KMS-11 (cell line): ENCODE measurements at regions not wholly inside any gene's neighbourhood (a gene's known extent, or its start where the extent isn't known, plus 50 kb on each side); places are given as distances from the start of the nearest gene placed in this dataset.

Experiments used
- H2AFZ ChIP-seq: fragments of 200-600 bp; sonication (generic); 2 replicates; pipeline ENCODE4 v1.6.1; 2016; ENCODE audit warnings: antibody characterized with exemption, mixed run types, low read depth
- H3K27ac ChIP-seq: fragments of 200-600 bp; sonication (generic); 2 replicates; pipeline ENCODE4 v1.6.1; 2016; ENCODE audit warnings: mild to moderate bottlenecking, mixed run types
- H3K27me3 ChIP-seq: fragments of 200-600 bp; sonication (generic); 2 replicates; pipeline ENCODE4 v1.6.1; 2017; ENCODE audit warnings: mild to moderate bottlenecking, low read depth, mixed run types, moderate library complexity; ENCODE audit not compliant: insufficient read depth
- H3K36me3 ChIP-seq: fragments of 200-600 bp; sonication (generic); 2 replicates; pipeline ENCODE4 v1.6.1; 2017; ENCODE audit warnings: mild to moderate bottlenecking, mixed run types; ENCODE audit not compliant: insufficient read depth
- H3K4me1 ChIP-seq: fragments of 200-600 bp; sonication (generic); 2 replicates; pipeline ENCODE4 v1.6.1; 2016; ENCODE audit warnings: mild to moderate bottlenecking, low read depth, mixed run types; ENCODE audit not compliant: poor library complexity, severe bottlenecking
- H3K4me2 ChIP-seq: fragments of 200-600 bp; sonication (generic); 2 replicates; pipeline ENCODE4 v1.7.0; 2016; ENCODE audit warnings: mild to moderate bottlenecking, mixed run types
- H3K4me3 ChIP-seq: fragments of 200-600 bp; sonication (generic); IDR thresholded peaks from 2 replicates; pipeline ENCODE4 v1.6.1; 2017; ENCODE audit warnings: low read depth, low read length, mixed read lengths; ENCODE audit not compliant: insufficient read depth
- H3K79me2 ChIP-seq: fragments of 200-600 bp; sonication (generic); 2 replicates; pipeline ENCODE4 v1.6.1; 2016; ENCODE audit warnings: low read depth, mixed run types; ENCODE audit not compliant: insufficient read depth
- H3K9ac ChIP-seq: fragments of 200-600 bp; sonication (generic); 2 replicates; pipeline ENCODE4 v1.6.1; 2016; ENCODE audit warnings: mild to moderate bottlenecking, mixed run types
- H4K20me1 ChIP-seq: fragments of 200-600 bp; sonication (generic); 2 replicates; pipeline ENCODE4 v1.6.1; 2016; ENCODE audit warnings: mild to moderate bottlenecking, mixed run types; ENCODE audit not compliant: insufficient read depth
- CTCF ChIP-seq: fragments of 200-600 bp; sonication (generic); conservative IDR thresholded peaks from 2 replicates; pipeline ENCODE4 v1.6.1; 2017; ENCODE audit warnings: low read depth, mild to moderate bottlenecking, antibody characterized with exemption, low read length, moderate library complexity, mixed read lengths

GRCh38 chr2:228545041-228545747 is 363.7 kb upstream of the SPHKAP start:
- Histone ChIP-seq H3K4me2 (no peak overlapping the region), H3K79me2 (no peaks in the 10 kb centered on the region), H3K4me1 (no peaks in the 10 kb centered on the region), H3K27ac (no peak overlapping the region), H2AFZ (no peak overlapping the region), H3K9ac (no peak overlapping the region), H3K36me3 (no peaks in the 10 kb centered on the region), H3K4me3 (no peak overlapping the region), H3K27me3 (no peaks in the 10 kb centered on the region), H4K20me1 (no peaks in the 10 kb centered on the region)
- TF ChIP-seq CTCF: no peak

DNA sequence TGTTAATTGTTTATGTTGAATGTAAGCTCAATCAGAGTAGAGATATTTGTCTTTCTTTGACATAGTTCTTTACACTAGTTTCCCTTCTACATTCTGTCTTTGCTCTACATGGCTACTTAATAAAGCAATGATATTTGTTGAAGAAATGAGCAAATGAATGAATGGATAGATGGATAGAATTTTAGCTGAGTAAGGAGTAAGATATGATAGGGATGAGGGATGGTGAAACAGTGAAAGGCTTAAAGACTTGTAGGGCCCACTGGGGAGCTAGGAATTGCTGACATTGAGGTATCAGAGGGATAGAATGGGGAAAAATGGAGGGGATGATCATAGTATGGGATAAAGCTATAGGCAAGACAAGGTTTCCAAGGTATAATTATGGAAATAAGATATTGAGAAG is 361.6 kb upstream of the SPHKAP start:
- no peak overlapping the region for H3K9ac ChIP-seq
- no peak overlapping the region for H3K4me2 ChIP-seq
- H3K27me3 ChIP-seq: no peaks in the 10 kb centered on the region
- no peak overlapping the region for H3K27ac ChIP-seq
- H3K79me2 ChIP-seq: no peaks in the 10 kb centered on the region
- H3K4me3 ChIP-seq: no peak overlapping the region
- H3K4me1 ChIP-seq: no peaks in the 10 kb centered on the region
- TF ChIP-seq CTCF: no peak
- no peak overlapping the region for H2AFZ ChIP-seq
- no peaks in the 10 kb centered on the region for H4K20me1 ChIP-seq
- H3K36me3 ChIP-seq: no peaks in the 10 kb centered on the region

- no peak for TF ChIP-seq CTCF
Measured at GRCh38 chr2:228542277-228542676, 360.8 kb upstream of the SPHKAP start.

GRCh38 chr2:228541789-228542188 is 360.3 kb upstream of the SPHKAP start:
- Histone ChIP-seq H2AFZ (no peak overlapping the region), H4K20me1 (no peaks in the 10 kb centered on the region), H3K4me2 (no peak overlapping the region), H3K79me2 (no peaks in the 10 kb centered on the region), H3K27ac (no peak overlapping the region), H3K4me1 (no peaks in the 10 kb centered on the region), H3K36me3 (no peaks in the 10 kb centered on the region), H3K4me3 (no peak overlapping the region), H3K9ac (no peak overlapping the region), H3K27me3 (no peaks in the 10 kb centered on the region)
- TF ChIP-seq CTCF: no peak

More at GRCh38 chr2:228542277-228542676, 360.8 kb upstream of the SPHKAP start:
- Histone ChIP-seq H4K20me1 (no peaks in the 10 kb centered on the region), H3K4me2 (no peak overlapping the region), H3K4me1 (no peaks in the 10 kb centered on the region), H3K79me2 (no peaks in the 10 kb centered on the region), H3K27ac (no peak overlapping the region), H3K27me3 (no peaks in the 10 kb centered on the region), H2AFZ (no peak overlapping the region), H3K36me3 (no peaks in the 10 kb centered on the region), H3K9ac (no peak overlapping the region), H3K4me3 (no peak overlapping the region)
